HepG2 (cell line): ENCODE measurements at regions not wholly inside any gene's neighbourhood (a gene's known extent, or its start where the extent isn't known, plus 50 kb on each side); places are given as distances from the start of the nearest gene placed in this dataset.
"Not testable (repeated sequence)": the region's sequence is repeated elsewhere in the genome, so short reads cannot be mapped to it uniquely, and the experiment has no call there.

Experiments
- ATAC-seq: fragments of 200-7000 bp; cut with Tn5 transposase; 3 replicates; pipeline ENCODE4 v1.9.1; 2020; ENCODE audit warnings: mild to moderate bottlenecking, moderate library complexity
- BruUV-seq: library from RNA; stranded (reverse); fragments of 400-500 nt; replicated peaks from 2 replicates; lab custom pipeline; 2021; lab: Mats Ljungman, UMichigan
- CTCF ChIA-PET: fragments of 300-600 bp; formaldehyde crosslinking; extraction: SDS; loops from one replicate; lab custom pipeline; 2021; ENCODE audit warnings: low total read pairs, inconsistent platforms, low intra/inter-chr PET ratio; lab: Yijun Ruan, JAX
- POLR2A ChIA-PET: fragments of 350-600 bp; sonication (Branson Sonifier 250); formaldehyde crosslinking; loops from one replicate; lab custom pipeline; 2020; ENCODE audit warnings: antibody characterized with exemption, inconsistent platforms; lab: Yijun Ruan, JAX
- DNase-seq: peaks from one replicate; pipeline ENCODE4 v3.0.0-alpha.2; 2015; ENCODE audit warnings: low spot score
- FAIRE-seq: peaks from 3 replicates; lab custom pipeline; 2011; peaks lifted over from hg19 to GRCh38; lab: Jason Lieb, UNC
- H2AFZ ChIP-seq: one replicate; pipeline ENCODE4 v1.6.1; 2011; ENCODE audit warnings: low read length, inconsistent platforms
- H3K27ac ChIP-seq: fragments of 300-600 bp; 3 replicates; pipeline ENCODE4 v1.8.0; 2011; ENCODE audit warnings: mixed run types, mild to moderate bottlenecking, mixed read lengths, low read length, inconsistent platforms; ENCODE audit not compliant: insufficient read depth; ENCODE audit errors: extremely low read length
- H3K27me3 ChIP-seq, 2 experiments: fragments of 200-600 bp in 1 of 2; 2 replicates in 1 of 2; 3 replicates in 1 of 2; pipeline versions ENCODE4 v1.6.0 to v1.8.0; 2011; ENCODE audit warnings: low read length in 2 of 2, mild to moderate bottlenecking in 2 of 2, moderate library complexity in 2 of 2, inconsistent platforms in 1 of 2; ENCODE audit not compliant: insufficient read depth in 2 of 2, control insufficient read depth in 1 of 2
- H3K36me3 ChIP-seq, 2 experiments: fragments of 200-600 bp in 1 of 2; replicated peaks in 1 of 2; 2 replicates in 1 of 2; 3 replicates in 1 of 2; pipeline versions ENCODE4 v1.5.1 to v1.8.0; 2011; ENCODE audit warnings: low read length in 2 of 2, inconsistent platforms in 1 of 2; ENCODE audit not compliant: insufficient read depth in 2 of 2, control insufficient read depth in 1 of 2
- H3K4me1 ChIP-seq: 2 replicates; pipeline ENCODE4 v1.5.1; 2012; ENCODE audit warnings: low read length, inconsistent platforms; ENCODE audit not compliant: insufficient read depth
- H3K4me2 ChIP-seq: 2 replicates; pipeline ENCODE4 v1.6.0; 2011; ENCODE audit warnings: low read depth, low read length, inconsistent platforms
- H3K4me3 ChIP-seq, 3 experiments: fragments of 200-600 bp in 1 of 3; sonication (generic), shearing (Covaris generic) in 1 of 3; replicated peaks in 1 of 3; 2 replicates each; pipeline ENCODE4 v1.5.1; 2011 to 2016; ENCODE audit warnings: low read length in 3 of 3, inconsistent platforms in 2 of 3, low read depth in 2 of 3, mild to moderate bottlenecking in 2 of 3, control low read depth in 1 of 3, mixed read lengths in 1 of 3; ENCODE audit not compliant: insufficient read depth in 1 of 3
- H3K79me2 ChIP-seq: one replicate; pipeline ENCODE4 v1.6.1; 2011; ENCODE audit warnings: low read length, inconsistent platforms; ENCODE audit not compliant: insufficient read depth
- H3K9ac ChIP-seq: 2 replicates; pipeline ENCODE4 v1.6.0; 2011; ENCODE audit warnings: mild to moderate bottlenecking, low read depth, low read length, inconsistent platforms; ENCODE audit not compliant: insufficient read depth
- H3K9me3 ChIP-seq: 2 replicates; pipeline ENCODE4 v1.5.1; 2012; ENCODE audit warnings: mild to moderate bottlenecking, low read length
- H4K20me1 ChIP-seq: 2 replicates; pipeline ENCODE4 v1.6.0; 2011; ENCODE audit warnings: inconsistent platforms, mild to moderate bottlenecking, low read length, moderate library complexity; ENCODE audit not compliant: insufficient read depth
- DMAP1 ChIP-seq: IDR thresholded peaks from 2 replicates; pipeline ENCODE4 v1.6.1; 2016
- GABPB1 ChIP-seq: IDR thresholded peaks from 2 replicates; pipeline ENCODE4 v1.6.1; 2016; ENCODE audit warnings: mild to moderate bottlenecking, missing genetic modification reagents, moderate library complexity, missing compliant biosample characterization
- KDM2A ChIP-seq: sonication (generic); formaldehyde crosslinking; IDR thresholded peaks from 2 replicates; pipeline ENCODE4 v1.4.0; 2020; ENCODE audit warnings: low read depth, missing genetic modification reagents, borderline replicate concordance
- PHF20 ChIP-seq: sonication (generic); formaldehyde crosslinking; IDR thresholded peaks from 2 replicates; pipeline ENCODE4 v1.5.0; 2020; ENCODE audit warnings: mild to moderate bottlenecking, missing genetic modification reagents
- PHF8 ChIP-seq: sonication (generic); formaldehyde crosslinking; IDR thresholded peaks from 2 replicates; pipeline ENCODE4 v1.5.0; 2020; ENCODE audit warnings: missing genetic modification reagents
- SAP130 ChIP-seq: IDR thresholded peaks from 2 replicates; pipeline ENCODE4 v1.6.1; 2016; ENCODE audit warnings: low read depth
- TAF1 ChIP-seq: sonication (generic); formaldehyde crosslinking; IDR thresholded peaks from 2 replicates; pipeline ENCODE4 v1.4.0; 2020; ENCODE audit warnings: missing genetic modification reagents
- THAP11 ChIP-seq: IDR thresholded peaks from 2 replicates; pipeline ENCODE4 v1.6.1; 2016; ENCODE audit warnings: missing biosample characterization, missing genetic modification reagents
- WGBS: methylation state at CpG from one replicate; pipeline ENCODE4 v1.1.6; 2017; ENCODE audit warnings: low lambda C conversion rate; 5-methylcytosine and 5-hydroxymethylcytosine counted together
- in situ Hi-C: cut with HindIII; loops from 2 replicates; pipeline ENCODE4 v1.10.0; 2017; ENCODE audit warnings: low pct_unique_long_range_greater_than_20kb; ENCODE audit not compliant: extremely low pct_ligation_motif_present
- intact Hi-C: fragments of 100-400 bp; cut with micrococcal nuclease; formaldehyde crosslinking; loops from one replicate; pipeline ENCODE4 v1.10.0; 2022; ENCODE audit not compliant: unreplicated experiment
- TF ChIP-seq, protein P1 (sequence below): sonication (generic); formaldehyde crosslinking; IDR thresholded peaks from 2 replicates; pipeline ENCODE4 v1.5.1; 2020; ENCODE audit warnings: mild to moderate bottlenecking, missing genetic modification reagents, moderate library complexity
- TF ChIP-seq, protein P2 (sequence below): sonication (generic); formaldehyde crosslinking; IDR thresholded peaks from 2 replicates; pipeline ENCODE4 v1.5.0; 2020; ENCODE audit warnings: mild to moderate bottlenecking, missing genetic modification reagents, moderate library complexity
- TF ChIP-seq, protein P3 (sequence below): IDR thresholded peaks from 2 replicates; pipeline ENCODE4 v1.6.1; 2016; ENCODE audit warnings: missing compliant biosample characterization, missing genetic modification reagents, borderline replicate concordance
- TF ChIP-seq, protein P4 (sequence below): sonication (generic); formaldehyde crosslinking; IDR thresholded peaks from 2 replicates; pipeline ENCODE4 v1.4.0; 2020; ENCODE audit warnings: missing genetic modification reagents
- TF ChIP-seq, protein P5 (sequence below): sonication (generic); formaldehyde crosslinking; IDR thresholded peaks from 2 replicates; pipeline ENCODE4 v1.4.0; 2020; ENCODE audit warnings: missing genetic modification reagents

DNA sequence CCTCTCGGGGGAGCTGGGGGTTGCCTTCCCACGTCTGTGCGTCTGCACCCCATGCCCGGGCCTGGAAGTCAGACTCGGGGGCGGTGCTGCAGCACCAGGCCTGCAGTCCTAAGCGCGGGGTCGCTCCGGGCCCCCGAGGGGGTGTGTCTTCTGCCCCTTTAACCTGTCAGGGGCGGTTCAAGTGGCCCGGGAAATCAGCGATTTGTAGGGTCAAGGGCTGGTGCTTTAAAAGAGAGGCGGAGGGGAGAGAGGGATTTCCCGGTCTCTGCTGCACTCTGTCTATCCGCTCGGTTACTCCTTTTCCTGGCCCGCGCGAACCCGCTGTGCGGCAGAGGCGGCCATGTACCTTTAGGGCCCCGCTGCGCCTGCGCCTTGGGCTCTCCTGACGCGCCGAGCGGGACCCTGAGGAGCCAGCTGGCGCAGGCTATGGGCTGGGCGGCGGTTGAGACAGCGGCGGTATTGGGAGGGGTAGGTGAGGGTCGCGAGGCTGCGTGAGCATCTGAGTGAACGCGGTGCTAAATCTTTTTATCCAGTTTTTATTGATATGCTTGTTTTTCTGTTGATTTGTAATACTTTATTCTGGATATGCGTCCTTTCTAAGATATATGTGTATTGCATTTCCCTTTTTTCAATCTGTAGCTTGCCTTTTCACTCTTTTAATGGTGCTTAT lies 243.5 kb upstream of the NOTCH2NLA start:
- intact Hi-C loops, POLR2A ChIA-PET: not testable (repeated sequence)
- TF ChIP-seq GABPB1 (peak; percentile 47; the same call in 1 of the 2 replicates), TAF1 (CRISPR knock-in tag) (0 out of 2 replicates have a peak, but pooled peaks have one; percentile 25), PHF20 (0 out of 2 replicates have a peak, but pooled peaks have one; percentile 14), SAP130 (CRISPR knock-in tag) (peak; percentile 34), DMAP1 (CRISPR knock-in tag) (peak; percentile 27; the same call in 1 of the 2 replicates), THAP11 (CRISPR knock-in tag) (0 out of 2 replicates have a peak, but pooled peaks have one; percentile 28), KDM2A (CRISPR knock-in tag) (peak; percentile 49; the same call in 1 of the 2 replicates), PHF8 (CRISPR knock-in tag) (peak; percentile 58)
- TF ChIP-seq, protein P1, sequence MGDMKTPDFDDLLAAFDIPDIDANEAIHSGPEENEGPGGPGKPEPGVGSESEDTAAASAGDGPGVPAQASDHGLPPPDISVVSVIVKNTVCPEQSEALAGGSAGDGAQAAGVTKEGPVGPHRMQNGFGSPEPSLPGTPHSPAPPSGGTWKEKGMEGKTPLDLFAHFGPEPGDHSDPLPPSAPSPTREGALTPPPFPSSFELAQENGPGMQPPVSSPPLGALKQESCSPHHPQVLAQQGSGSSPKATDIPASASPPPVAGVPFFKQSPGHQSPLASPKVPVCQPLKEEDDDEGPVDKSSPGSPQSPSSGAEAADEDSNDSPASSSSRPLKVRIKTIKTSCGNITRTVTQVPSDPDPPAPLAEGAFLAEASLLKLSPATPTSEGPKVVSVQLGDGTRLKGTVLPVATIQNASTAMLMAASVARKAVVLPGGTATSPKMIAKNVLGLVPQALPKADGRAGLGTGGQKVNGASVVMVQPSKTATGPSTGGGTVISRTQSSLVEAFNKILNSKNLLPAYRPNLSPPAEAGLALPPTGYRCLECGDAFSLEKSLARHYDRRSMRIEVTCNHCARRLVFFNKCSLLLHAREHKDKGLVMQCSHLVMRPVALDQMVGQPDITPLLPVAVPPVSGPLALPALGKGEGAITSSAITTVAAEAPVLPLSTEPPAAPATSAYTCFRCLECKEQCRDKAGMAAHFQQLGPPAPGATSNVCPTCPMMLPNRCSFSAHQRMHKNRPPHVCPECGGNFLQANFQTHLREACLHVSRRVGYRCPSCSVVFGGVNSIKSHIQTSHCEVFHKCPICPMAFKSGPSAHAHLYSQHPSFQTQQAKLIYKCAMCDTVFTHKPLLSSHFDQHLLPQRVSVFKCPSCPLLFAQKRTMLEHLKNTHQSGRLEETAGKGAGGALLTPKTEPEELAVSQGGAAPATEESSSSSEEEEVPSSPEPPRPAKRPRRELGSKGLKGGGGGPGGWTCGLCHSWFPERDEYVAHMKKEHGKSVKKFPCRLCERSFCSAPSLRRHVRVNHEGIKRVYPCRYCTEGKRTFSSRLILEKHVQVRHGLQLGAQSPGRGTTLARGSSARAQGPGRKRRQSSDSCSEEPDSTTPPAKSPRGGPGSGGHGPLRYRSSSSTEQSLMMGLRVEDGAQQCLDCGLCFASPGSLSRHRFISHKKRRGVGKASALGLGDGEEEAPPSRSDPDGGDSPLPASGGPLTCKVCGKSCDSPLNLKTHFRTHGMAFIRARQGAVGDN (CRISPR knock-in tag), result peak; percentile 46
- TF ChIP-seq, protein P2, sequence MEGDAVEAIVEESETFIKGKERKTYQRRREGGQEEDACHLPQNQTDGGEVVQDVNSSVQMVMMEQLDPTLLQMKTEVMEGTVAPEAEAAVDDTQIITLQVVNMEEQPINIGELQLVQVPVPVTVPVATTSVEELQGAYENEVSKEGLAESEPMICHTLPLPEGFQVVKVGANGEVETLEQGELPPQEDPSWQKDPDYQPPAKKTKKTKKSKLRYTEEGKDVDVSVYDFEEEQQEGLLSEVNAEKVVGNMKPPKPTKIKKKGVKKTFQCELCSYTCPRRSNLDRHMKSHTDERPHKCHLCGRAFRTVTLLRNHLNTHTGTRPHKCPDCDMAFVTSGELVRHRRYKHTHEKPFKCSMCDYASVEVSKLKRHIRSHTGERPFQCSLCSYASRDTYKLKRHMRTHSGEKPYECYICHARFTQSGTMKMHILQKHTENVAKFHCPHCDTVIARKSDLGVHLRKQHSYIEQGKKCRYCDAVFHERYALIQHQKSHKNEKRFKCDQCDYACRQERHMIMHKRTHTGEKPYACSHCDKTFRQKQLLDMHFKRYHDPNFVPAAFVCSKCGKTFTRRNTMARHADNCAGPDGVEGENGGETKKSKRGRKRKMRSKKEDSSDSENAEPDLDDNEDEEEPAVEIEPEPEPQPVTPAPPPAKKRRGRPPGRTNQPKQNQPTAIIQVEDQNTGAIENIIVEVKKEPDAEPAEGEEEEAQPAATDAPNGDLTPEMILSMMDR (CRISPR knock-in tag), result peak; percentile 34; the same call in 1 of the 2 replicates
- TF ChIP-seq, protein P3, sequence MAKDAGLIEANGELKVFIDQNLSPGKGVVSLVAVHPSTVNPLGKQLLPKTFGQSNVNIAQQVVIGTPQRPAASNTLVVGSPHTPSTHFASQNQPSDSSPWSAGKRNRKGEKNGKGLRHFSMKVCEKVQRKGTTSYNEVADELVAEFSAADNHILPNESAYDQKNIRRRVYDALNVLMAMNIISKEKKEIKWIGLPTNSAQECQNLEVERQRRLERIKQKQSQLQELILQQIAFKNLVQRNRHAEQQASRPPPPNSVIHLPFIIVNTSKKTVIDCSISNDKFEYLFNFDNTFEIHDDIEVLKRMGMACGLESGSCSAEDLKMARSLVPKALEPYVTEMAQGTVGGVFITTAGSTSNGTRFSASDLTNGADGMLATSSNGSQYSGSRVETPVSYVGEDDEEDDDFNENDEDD, result peak; percentile 34; the same call in 1 of the 2 replicates
- TF ChIP-seq, protein P4, sequence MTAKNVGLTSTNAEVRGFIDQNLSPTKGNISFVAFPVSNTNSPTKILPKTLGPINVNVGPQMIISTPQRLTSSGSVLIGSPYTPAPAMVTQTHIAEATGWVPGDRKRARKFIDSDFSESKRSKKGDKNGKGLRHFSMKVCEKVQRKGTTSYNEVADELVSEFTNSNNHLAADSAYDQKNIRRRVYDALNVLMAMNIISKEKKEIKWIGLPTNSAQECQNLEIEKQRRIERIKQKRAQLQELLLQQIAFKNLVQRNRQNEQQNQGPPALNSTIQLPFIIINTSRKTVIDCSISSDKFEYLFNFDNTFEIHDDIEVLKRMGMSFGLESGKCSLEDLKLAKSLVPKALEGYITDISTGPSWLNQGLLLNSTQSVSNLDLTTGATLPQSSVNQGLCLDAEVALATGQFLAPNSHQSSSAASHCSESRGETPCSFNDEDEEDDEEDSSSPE, result 0 out of 2 replicates have a peak, but pooled peaks have one; percentile 23
- TF ChIP-seq, protein P5, sequence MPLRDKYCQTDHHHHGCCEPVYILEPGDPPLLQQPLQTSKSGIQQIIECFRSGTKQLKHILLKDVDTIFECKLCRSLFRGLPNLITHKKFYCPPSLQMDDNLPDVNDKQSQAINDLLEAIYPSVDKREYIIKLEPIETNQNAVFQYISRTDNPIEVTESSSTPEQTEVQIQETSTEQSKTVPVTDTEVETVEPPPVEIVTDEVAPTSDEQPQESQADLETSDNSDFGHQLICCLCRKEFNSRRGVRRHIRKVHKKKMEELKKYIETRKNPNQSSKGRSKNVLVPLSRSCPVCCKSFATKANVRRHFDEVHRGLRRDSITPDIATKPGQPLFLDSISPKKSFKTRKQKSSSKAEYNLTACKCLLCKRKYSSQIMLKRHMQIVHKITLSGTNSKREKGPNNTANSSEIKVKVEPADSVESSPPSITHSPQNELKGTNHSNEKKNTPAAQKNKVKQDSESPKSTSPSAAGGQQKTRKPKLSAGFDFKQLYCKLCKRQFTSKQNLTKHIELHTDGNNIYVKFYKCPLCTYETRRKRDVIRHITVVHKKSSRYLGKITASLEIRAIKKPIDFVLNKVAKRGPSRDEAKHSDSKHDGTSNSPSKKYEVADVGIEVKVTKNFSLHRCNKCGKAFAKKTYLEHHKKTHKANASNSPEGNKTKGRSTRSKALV (CRISPR knock-in tag), result 0 out of 2 replicates have a peak, but pooled peaks have one; percentile 26

More for the DNA sequence above, 243.5 kb upstream of the NOTCH2NLA start:
- BruUV-seq, FAIRE-seq, H3K9ac ChIP-seq, CTCF ChIA-PET, H3K27me3 ChIP-seq, H3K79me2 ChIP-seq, H2AFZ ChIP-seq, H4K20me1 ChIP-seq, H3K36me3 ChIP-seq, H3K4me1 ChIP-seq, H3K27ac ChIP-seq, H3K9me3 ChIP-seq, in situ Hi-C loops: not testable (repeated sequence)
- 3% methylated on average over 16 of the region's 42 CpGs for WGBS
- DNase-seq (peak; percentile 18), ATAC-seq (peak; percentile 99)
- Histone ChIP-seq H3K4me3 (peak overlapping the region in 2 of 3 experiments; percentile 43 to 63; a peak in 4 of 6 replicates), H3K4me2 (peak overlapping the region; percentile 55)
